ENCODE measurements at regions not wholly inside any gene's neighbourhood (a gene's known extent, or its start where the extent isn't known, plus 50 kb on each side); places are given as distances from the start of the nearest gene placed in this dataset.
"Not testable (repeated sequence)": the region's sequence is repeated elsewhere in the genome, so short reads cannot be mapped to it uniquely, and the experiment has no call there.

DNA sequence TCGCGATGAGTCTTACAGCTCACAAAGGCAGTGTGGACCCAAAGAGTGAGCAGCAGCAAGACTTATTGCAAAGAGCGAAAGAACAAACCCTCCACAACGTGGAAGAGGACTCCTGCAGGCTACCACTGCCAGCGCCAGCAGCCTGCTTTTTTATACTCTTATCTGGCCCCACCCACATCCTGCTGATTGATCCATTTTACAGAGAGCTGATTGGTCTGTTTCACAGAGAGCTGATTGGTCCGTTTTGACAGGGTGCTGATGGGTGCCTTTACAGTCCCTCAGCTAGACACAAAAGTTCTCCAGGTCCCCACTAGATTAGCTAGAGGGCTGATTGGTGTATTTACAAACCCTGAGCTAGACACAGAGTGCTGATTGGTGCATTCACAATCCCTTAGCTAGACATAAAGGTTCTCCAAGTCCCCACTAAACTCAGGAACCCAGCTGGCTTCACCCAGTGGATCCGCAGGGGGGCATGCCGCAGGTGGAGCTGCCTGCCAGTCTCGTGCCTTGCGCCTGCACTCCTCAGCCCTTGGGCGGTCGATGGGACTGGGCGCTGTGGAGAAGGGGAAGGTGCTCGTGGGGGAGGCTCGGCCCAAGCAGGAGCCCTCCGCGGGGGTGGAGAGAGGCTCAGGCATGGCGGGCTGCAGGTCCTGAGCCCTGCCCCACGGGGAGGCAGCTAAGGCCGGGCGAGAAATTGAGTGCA is 75.7 kb downstream of the QDPR start:
- DNase-seq (ENCODE audit: low spot score); in situ Hi-C loops (cut with HindIII; ENCODE audit: low sequenced_read_pairs): not testable (repeated sequence)

GRCh38 chr4:17433827-17434226 is 78.1 kb downstream of the QDPR start:
- in situ Hi-C loops (cut with HindIII; ENCODE audit: low sequenced_read_pairs), result no loop called here
- no peak for DNase-seq (ENCODE audit: low spot score)

GRCh38 chr4:17427991-17428390 is 83.9 kb downstream of the QDPR start:
- no peak for DNase-seq (ENCODE audit: low spot score)
- in situ Hi-C loops (cut with HindIII; ENCODE audit: low sequenced_read_pairs), result no loop called here

DNA sequence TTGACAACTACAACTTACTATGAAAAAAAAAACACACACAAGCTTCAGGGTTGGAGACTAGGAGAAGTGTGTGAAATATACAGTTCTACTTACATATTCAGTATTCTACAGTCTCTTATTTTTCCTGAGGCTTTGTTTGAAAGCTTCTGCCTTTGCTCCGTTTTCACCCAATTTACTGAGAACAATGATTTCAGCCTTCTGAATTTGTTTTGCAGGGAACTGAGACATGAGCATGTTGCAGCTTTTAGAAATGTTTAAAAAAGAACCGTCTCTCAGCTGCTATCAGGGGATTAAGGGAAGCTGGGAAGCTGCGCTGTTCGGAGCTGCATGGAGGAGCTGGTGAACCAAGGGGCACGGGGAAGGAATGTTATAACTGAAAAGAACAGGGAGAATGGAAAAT is 85.7 kb downstream of the QDPR start:
- DNase-seq (ENCODE audit: low spot score), result no peak
- in situ Hi-C loops (cut with HindIII; ENCODE audit: low sequenced_read_pairs), result no loop called here

- no peak for DNase-seq (ENCODE audit: low spot score)
- in situ Hi-C loops (cut with HindIII; ENCODE audit: low sequenced_read_pairs), result no loop called here
Measured at GRCh38 chr4:17418010-17418409, 93.9 kb downstream of the QDPR start.

- in situ Hi-C loops (cut with HindIII; ENCODE audit: low sequenced_read_pairs), result no loop called here
- no peak for DNase-seq (ENCODE audit: low spot score)
Measured at GRCh38 chr4:17414392-17414791, 97.5 kb downstream of the QDPR start.

GRCh38 chr4:17400686-17401085 is 111.2 kb downstream of the QDPR start:
- in situ Hi-C loops (cut with HindIII; ENCODE audit: low sequenced_read_pairs), result no loop called here
- no peak for DNase-seq (ENCODE audit: low spot score)

GRCh38 chr4:17398805-17399204 is 113.1 kb downstream of the QDPR start:
- in situ Hi-C loops (cut with HindIII; ENCODE audit: low sequenced_read_pairs), result no loop called here
- no peak for DNase-seq (ENCODE audit: low spot score)

DNA sequence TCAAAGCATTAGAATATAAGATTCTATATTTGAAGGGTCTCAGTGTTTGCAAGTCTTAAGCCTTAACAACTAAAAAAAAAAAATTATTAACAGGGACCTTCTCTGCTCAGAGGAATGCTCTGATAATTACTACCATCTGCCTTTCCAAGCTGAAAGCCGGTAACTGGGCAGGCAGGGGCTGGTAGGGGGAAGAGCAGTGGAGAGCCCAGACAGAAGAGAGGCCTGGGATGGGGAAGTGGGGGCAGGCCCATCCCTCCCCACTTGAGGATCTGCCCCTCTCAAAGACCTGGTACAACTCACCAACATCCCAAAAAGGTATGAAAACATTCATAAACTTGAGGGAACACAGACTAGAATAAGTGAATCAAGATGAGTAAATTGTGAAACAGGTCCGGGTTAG is 113.9 kb downstream of the QDPR start:
- in situ Hi-C loops (cut with HindIII; ENCODE audit: low sequenced_read_pairs), result no loop called here
- DNase-seq (ENCODE audit: low spot score), result no peak

- in situ Hi-C loops (cut with HindIII; ENCODE audit: low sequenced_read_pairs), result no loop called here
- DNase-seq (ENCODE audit: low spot score), result no peak
Measured at GRCh38 chr4:17397611-17398010, 114.3 kb downstream of the QDPR start.

GRCh38 chr4:17385403-17385802 is 126.5 kb downstream of the QDPR start:
- in situ Hi-C loops (cut with HindIII; ENCODE audit: low sequenced_read_pairs), result no loop called here
- DNase-seq (ENCODE audit: low spot score), result no peak

DNA sequence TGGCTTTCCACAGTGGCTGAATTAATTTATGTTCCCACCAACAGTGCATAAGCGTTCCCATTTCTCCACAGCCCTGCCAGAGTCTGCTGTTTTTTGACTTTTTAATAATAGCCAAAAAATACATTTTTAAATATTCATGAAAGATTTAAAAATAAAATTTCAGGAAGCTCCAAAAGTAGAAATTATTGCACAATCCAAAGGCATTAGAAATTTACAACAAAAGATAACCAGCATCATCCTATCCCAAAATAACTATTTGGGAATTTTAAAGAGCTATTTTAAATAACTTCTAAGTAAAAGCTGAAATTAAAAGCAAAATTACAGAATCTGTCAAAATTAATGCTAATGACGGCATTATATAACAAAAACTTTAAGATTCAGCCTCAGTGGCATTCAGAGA is 131.5 kb downstream of the QDPR start:
- in situ Hi-C loops (cut with HindIII; ENCODE audit: low sequenced_read_pairs), result no loop called here
- DNase-seq (ENCODE audit: low spot score), result no peak

GRCh38 chr4:17376205-17376604 is 135.7 kb downstream of the QDPR start:
- in situ Hi-C loops (cut with HindIII; ENCODE audit: low sequenced_read_pairs), result no loop called here
- DNase-seq (ENCODE audit: low spot score), result no peak

GRCh38 chr4:17373666-17374065 is 138.2 kb downstream of the QDPR start:
- in situ Hi-C loops (cut with HindIII; ENCODE audit: low sequenced_read_pairs), result no loop called here
- no peak for DNase-seq (ENCODE audit: low spot score)

DNA sequence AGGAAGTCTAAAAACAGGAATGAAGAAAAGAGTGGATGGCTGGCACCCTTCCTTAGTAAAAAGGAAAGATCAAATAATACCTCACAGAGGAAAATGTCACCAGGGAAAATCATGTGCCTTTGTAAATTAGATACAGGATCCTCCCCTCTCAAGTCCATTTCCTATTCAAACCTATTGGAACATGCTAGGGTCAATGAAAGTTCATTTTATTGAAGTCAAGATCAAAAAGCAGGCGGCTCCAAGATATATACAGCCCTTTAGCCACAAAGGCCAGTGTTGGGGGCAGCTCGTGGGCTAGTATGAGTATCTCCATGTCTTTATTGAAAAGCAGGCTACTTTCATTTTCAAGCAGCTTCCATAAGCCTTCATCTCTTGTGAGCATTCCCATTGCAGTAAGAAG is 141.1 kb downstream of the QDPR start:
- in situ Hi-C loops (cut with HindIII; ENCODE audit: low sequenced_read_pairs), result no loop called here
- DNase-seq (ENCODE audit: low spot score), result no peak

DNA sequence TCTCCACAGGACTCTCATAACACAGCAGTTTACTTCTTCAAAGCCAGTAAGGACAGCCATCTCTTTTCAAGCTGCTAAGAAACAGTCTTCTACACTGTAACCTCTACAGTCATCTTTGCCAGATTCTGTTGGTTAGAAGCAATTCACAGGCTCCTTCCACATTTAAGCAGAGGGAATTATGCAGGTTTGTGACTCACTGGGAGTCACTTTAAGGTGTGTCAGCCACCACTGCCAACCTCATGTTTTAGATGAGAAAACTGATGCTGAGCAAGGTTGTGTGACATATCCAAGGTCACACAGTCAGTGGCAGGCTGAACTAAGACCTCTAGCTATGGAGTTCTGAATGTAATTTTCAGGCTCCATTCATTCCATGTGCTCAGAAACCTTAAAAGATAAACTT is 143.5 kb downstream of the QDPR start:
- in situ Hi-C loops (cut with HindIII; ENCODE audit: low sequenced_read_pairs), result no loop called here
- DNase-seq (ENCODE audit: low spot score), result no peak

DNA sequence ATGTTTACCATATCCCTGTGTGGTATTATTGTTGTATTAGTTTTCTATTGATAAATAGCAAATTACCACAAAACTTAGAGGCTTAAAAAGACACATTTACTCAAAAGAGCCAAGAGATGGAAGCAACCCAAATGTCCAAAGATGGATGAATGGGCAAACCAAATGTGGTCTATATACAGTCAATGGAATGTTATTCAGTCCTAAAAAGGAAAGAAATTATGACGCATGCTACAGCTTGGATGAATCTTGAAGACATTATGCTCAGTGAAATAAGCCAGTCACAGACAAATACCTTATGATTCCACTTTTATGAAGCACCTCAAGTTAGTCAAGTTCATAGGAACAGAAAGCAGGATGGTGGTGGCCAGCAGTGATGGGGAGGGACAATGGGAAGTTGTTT is 144.7 kb downstream of the QDPR start:
- in situ Hi-C loops (cut with HindIII; ENCODE audit: low sequenced_read_pairs), result no loop called here

GRCh38 chr4:17366496-17366895 is 145.4 kb downstream of the QDPR start:
- in situ Hi-C loops (cut with HindIII; ENCODE audit: low sequenced_read_pairs), result no loop called here
- DNase-seq (ENCODE audit: low spot score), result no peak

More for the DNA sequence above, 144.7 kb downstream of the QDPR start:
- DNase-seq (ENCODE audit: low spot score), result no peak

DNA sequence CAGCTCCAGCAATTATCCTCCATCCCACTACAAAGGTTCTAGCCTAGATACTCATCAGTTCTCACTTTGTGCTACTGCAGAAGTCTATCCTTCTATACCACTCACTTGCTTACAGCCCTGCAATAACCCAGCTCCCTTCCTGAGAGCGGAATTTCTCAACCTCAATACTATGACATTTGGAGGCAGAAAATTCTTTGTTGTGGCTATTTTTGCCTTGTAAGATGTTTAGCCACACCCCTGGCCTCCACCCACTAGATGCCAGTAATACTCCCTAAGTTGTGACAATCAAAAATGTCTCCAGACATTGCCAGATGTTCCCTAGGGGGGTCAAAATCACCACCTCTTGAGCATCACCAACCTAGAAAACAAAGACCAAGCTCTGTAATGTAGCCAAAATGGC is 149.5 kb downstream of the QDPR start:
- in situ Hi-C loops (cut with HindIII; ENCODE audit: low sequenced_read_pairs), result no loop called here
- no peak for DNase-seq (ENCODE audit: low spot score)

GRCh38 chr4:17358241-17358640 is 153.6 kb downstream of the QDPR start:
- in situ Hi-C loops (cut with HindIII; ENCODE audit: low sequenced_read_pairs), result no loop called here

GRCh38 chr4:17356926-17357325 is 155.0 kb downstream of the QDPR start:
- in situ Hi-C loops (cut with HindIII; ENCODE audit: low sequenced_read_pairs), result no loop called here
- no peak for DNase-seq (ENCODE audit: low spot score)

More at GRCh38 chr4:17358241-17358640, 153.6 kb downstream of the QDPR start:
- DNase-seq (ENCODE audit: low spot score), result no peak

DNA sequence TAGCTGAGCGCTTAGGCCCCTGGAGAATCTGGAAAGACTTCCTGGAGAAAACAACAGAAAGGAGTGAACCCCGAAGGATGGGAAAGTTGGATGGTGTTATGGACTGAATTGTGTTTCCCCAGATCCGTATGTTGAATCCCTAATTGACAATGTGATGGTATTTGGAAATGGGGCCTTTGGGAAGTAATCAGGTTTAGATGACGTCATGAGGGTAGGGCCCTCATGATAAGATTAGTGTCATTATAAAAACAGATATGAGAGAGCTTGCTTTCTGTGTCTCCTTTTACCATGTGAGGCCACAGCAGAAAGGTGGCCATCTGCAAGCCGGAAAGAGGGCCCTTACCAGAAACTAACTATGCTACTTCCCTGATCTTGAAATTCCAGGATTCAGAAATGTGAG is 159.5 kb downstream of the QDPR start:
- no peak for DNase-seq (ENCODE audit: low spot score)
- in situ Hi-C loops (cut with HindIII; ENCODE audit: low sequenced_read_pairs), result no loop called here
